H9 (cell line): ENCODE measurements at regions not wholly inside any gene's neighbourhood (a gene's known extent, or its start where the extent isn't known, plus 50 kb on each side); places are given as distances from the start of the nearest gene placed in this dataset.

ENCODE experiments used
- DNase-seq: peaks from one replicate; pipeline ENCODE4 v3.0.0-alpha.2; 2017
- H2AFZ ChIP-seq: one replicate; pipeline ENCODE4 v1.6.1; 2013; ENCODE audit warnings: mild to moderate bottlenecking, low read length, control low read depth, moderate library complexity
- H2AK5ac ChIP-seq: 2 replicates; pipeline ENCODE4 v1.6.1; 2013; ENCODE audit warnings: low read length, control low read depth, mixed read lengths; ENCODE audit not compliant: insufficient read length
- H2BK120ac ChIP-seq: one replicate; pipeline ENCODE4 v1.6.1; 2013; ENCODE audit warnings: low read depth, mild to moderate bottlenecking, low read length, control low read depth, inconsistent platforms; ENCODE audit not compliant: poor library complexity, severe bottlenecking
- H2BK12ac ChIP-seq: 2 replicates; pipeline ENCODE4 v1.6.1; 2013; ENCODE audit warnings: low read length, control low read depth, mixed read lengths, low read depth; ENCODE audit not compliant: insufficient read length
- H2BK15ac ChIP-seq: 2 replicates; pipeline ENCODE4 v1.6.1; 2013; ENCODE audit warnings: low read depth, low read length, control low read depth
- H2BK20ac ChIP-seq: one replicate; pipeline ENCODE4 v1.6.1; 2013; ENCODE audit warnings: low read depth, mild to moderate bottlenecking, low read length, control low read depth, inconsistent platforms; ENCODE audit not compliant: poor library complexity, severe bottlenecking
- H2BK5ac ChIP-seq: 2 replicates; pipeline ENCODE4 v1.6.1; 2013; ENCODE audit warnings: low read length, control low read depth, mixed read lengths; ENCODE audit not compliant: insufficient read length
- H3K14ac ChIP-seq: 2 replicates; pipeline ENCODE4 v1.6.1; 2013; ENCODE audit warnings: low read length, control low read depth; ENCODE audit not compliant: insufficient read depth
- H3K18ac ChIP-seq: 2 replicates; pipeline ENCODE4 v1.6.1; 2013; ENCODE audit warnings: low read depth, mild to moderate bottlenecking, mixed read lengths, low read length, control low read depth; ENCODE audit not compliant: insufficient read length
- H3K23ac ChIP-seq: 2 replicates; pipeline ENCODE4 v1.6.1; 2013; ENCODE audit warnings: low read length, control low read depth, mixed read lengths, low read depth; ENCODE audit not compliant: insufficient read length
- H3K23me2 ChIP-seq: 2 replicates; pipeline ENCODE4 v1.6.1; 2013; ENCODE audit warnings: low read depth, mild to moderate bottlenecking, mixed read lengths, low read length, control low read depth; ENCODE audit not compliant: insufficient read length, poor library complexity, severe bottlenecking
- H3K27ac ChIP-seq: 2 replicates; pipeline ENCODE4 v1.5.1; 2013; ENCODE audit warnings: low read length, control low read depth, mixed read lengths, low read depth; ENCODE audit not compliant: insufficient read length
- H3K27me3 ChIP-seq: 2 replicates; pipeline ENCODE4 v1.6.1; 2013; ENCODE audit warnings: low read length, control low read depth, inconsistent platforms; ENCODE audit not compliant: insufficient read depth
- H3K4ac ChIP-seq: 2 replicates; pipeline ENCODE4 v1.6.1; 2013; ENCODE audit warnings: low read depth, mild to moderate bottlenecking, control low read depth, inconsistent platforms, low read length, moderate library complexity
- H3K4me1 ChIP-seq: 2 replicates; pipeline ENCODE4 v1.6.1; 2013; ENCODE audit warnings: low read length, control low read depth, inconsistent platforms; ENCODE audit not compliant: insufficient read depth
- H3K4me2 ChIP-seq: 2 replicates; pipeline ENCODE4 v1.6.1; 2013; ENCODE audit warnings: low read length, control low read depth, mixed read lengths; ENCODE audit not compliant: insufficient read length, insufficient read depth
- H3K56ac ChIP-seq: 2 replicates; pipeline ENCODE4 v1.6.1; 2013; ENCODE audit warnings: low read depth, mild to moderate bottlenecking, mixed read lengths, low read length, control low read depth; ENCODE audit not compliant: insufficient read length
- H3K79me1 ChIP-seq: 2 replicates; pipeline ENCODE4 v1.6.1; 2013; ENCODE audit warnings: low read depth, mild to moderate bottlenecking, moderate library complexity, low read length, control low read depth, inconsistent platforms; ENCODE audit not compliant: insufficient read depth, poor library complexity, severe bottlenecking
- H3K79me2 ChIP-seq: 2 replicates; pipeline ENCODE4 v1.6.1; 2013; ENCODE audit warnings: low read length, control low read depth, inconsistent platforms; ENCODE audit not compliant: insufficient read depth
- H3K9ac ChIP-seq: 2 replicates; pipeline ENCODE4 v1.6.1; 2013; ENCODE audit warnings: low read length, control low read depth, mixed read lengths; ENCODE audit not compliant: insufficient read length; ENCODE audit errors: extremely low read depth
- H3K9me3 ChIP-seq: one replicate; pipeline ENCODE4 v1.6.1; 2013; ENCODE audit warnings: low read depth, low read length, inconsistent platforms; ENCODE audit not compliant: control insufficient read depth
- H3T11ph ChIP-seq: one replicate; pipeline ENCODE4 v1.6.1; 2013; ENCODE audit warnings: mild to moderate bottlenecking, low read length, control low read depth, inconsistent platforms
- H4K20me1 ChIP-seq: one replicate; pipeline ENCODE4 v1.6.1; 2013; ENCODE audit not compliant: control insufficient read depth, insufficient read length, insufficient read depth
- H4K5ac ChIP-seq: 2 replicates; pipeline ENCODE4 v1.6.1; 2013; ENCODE audit warnings: low read depth, mild to moderate bottlenecking, mixed read lengths, low read length, control low read depth; ENCODE audit not compliant: insufficient read length
- H4K8ac ChIP-seq: replicated peaks from 2 replicates; pipeline ENCODE4 v1.6.1; 2013; ENCODE audit warnings: low read length, control low read depth, mixed read lengths, low read depth; ENCODE audit not compliant: insufficient read length
- H4K91ac ChIP-seq: 2 replicates; pipeline ENCODE4 v1.6.1; 2013; ENCODE audit warnings: low read depth, mild to moderate bottlenecking, moderate library complexity, mixed read lengths, low read length, control low read depth; ENCODE audit not compliant: insufficient read length
- H3K27ac Mint-ChIP-seq, 3 experiments: 2 replicates in 2 of 3; 3 replicates in 1 of 3; pipeline ENCODE4 v1.8.0; 2020 to 2021; ENCODE audit warnings: mixed read lengths in 3 of 3, mild to moderate bottlenecking in 1 of 3, moderate library complexity in 1 of 3
- H3K27me3 Mint-ChIP-seq: 2 replicates; pipeline ENCODE4 v1.8.0; 2021; ENCODE audit warnings: low read depth, mild to moderate bottlenecking, moderate library complexity, mixed read lengths
- H3K36me3 Mint-ChIP-seq, 3 experiments: 2 replicates in 2 of 3; 3 replicates in 1 of 3; pipeline ENCODE4 v1.8.0; 2020 to 2021; ENCODE audit warnings: low read depth in 3 of 3, mixed read lengths in 3 of 3; ENCODE audit not compliant: insufficient read depth in 1 of 3
- H3K4me1 Mint-ChIP-seq, 2 experiments: 2 replicates each; pipeline ENCODE4 v1.8.0; 2020; ENCODE audit warnings: mixed read lengths in 2 of 2
- H3K4me3 Mint-ChIP-seq, 2 experiments: 2 replicates in 1 of 2; 3 replicates in 1 of 2; pipeline ENCODE4 v1.8.0; 2020 to 2021; ENCODE audit warnings: mild to moderate bottlenecking in 2 of 2, mixed read lengths in 2 of 2, moderate library complexity in 1 of 2
- H3K9me3 Mint-ChIP-seq, 2 experiments: 2 replicates in 1 of 2; 3 replicates in 1 of 2; pipeline ENCODE4 v1.8.0; 2020; ENCODE audit warnings: mild to moderate bottlenecking in 2 of 2, mixed read lengths in 2 of 2, moderate library complexity in 1 of 2
- CTCF ChIP-seq: fragments of 200-600 bp; sonication (generic); conservative IDR thresholded peaks from 3 replicates; pipeline ENCODE4 v1.8.0; 2021; ENCODE audit warnings: antibody characterized with exemption, mild to moderate bottlenecking
- WGBS: extraction: QIAGEN DNeasy Blood & Tissue Kit; methylation state at CpG from one replicate; pipeline ENCODE4 v1.1.7; 2013; ENCODE audit warnings: missing lambda C conversion rate, low lambda C conversion rate, mixed read lengths; ENCODE audit not compliant: insufficient read length; ENCODE audit errors: extremely low coverage; 5-methylcytosine and 5-hydroxymethylcytosine counted together

- Histone ChIP-seq H4K91ac (no peak overlapping the region), H3T11ph (no peak overlapping the region), H2BK20ac (no peak overlapping the region), H2AK5ac (no peak overlapping the region), H4K8ac (no peak overlapping the region), H3K79me1 (no peaks in the 10 kb centered on the region), H3K56ac (no peak overlapping the region), H2BK12ac (no peak overlapping the region), H2BK120ac (no peak overlapping the region), H3K18ac (no peak overlapping the region), H4K20me1 (no peaks in the 10 kb centered on the region), H3K4ac (no peak overlapping the region), H2AFZ (no peak overlapping the region), H4K5ac (no peak overlapping the region), H3K14ac (no peak overlapping the region), H2BK15ac (no peak overlapping the region), H3K23ac (no peak overlapping the region), H3K23me2 (no peaks in the 10 kb centered on the region), H3K4me2 (no peak overlapping the region), H3K27me3 (no peaks in the 10 kb centered on the region), H3K79me2 (no peaks in the 10 kb centered on the region), H3K9me3 (no peaks in the 10 kb centered on the region), H3K4me1 (peaks cover 2% of the 10 kb centered on the region; the same call in 1 of the 2 replicates), H3K9ac (no peak overlapping the region), H3K27ac (no peak overlapping the region), H2BK5ac (no peak overlapping the region)
- H3K27me3 Mint-ChIP-seq, result no peaks in the 10 kb centered on the region
- peaks cover 8 to 23% of the 10 kb centered on the region in 2 experiments for H3K4me1 Mint-ChIP-seq
- no CpG with 5 or more reads among the region's 3 CpGs for WGBS
- no peak; the same call in 2 of the 3 replicates for TF ChIP-seq CTCF
- peaks cover 0 to 14% (median 0%) of the 10 kb centered on the region in 3 experiments; a peak in 3 of 7 replicates for H3K36me3 Mint-ChIP-seq
- no peak overlapping the region for H3K4me3 Mint-ChIP-seq
- peak; percentile 55 for DNase-seq
- no peak overlapping the region for H3K27ac Mint-ChIP-seq
- peaks cover 2 to 8% of the 10 kb centered on the region in 2 experiments; a peak in 1 of 5 replicates for H3K9me3 Mint-ChIP-seq
These were observed 86.3 kb downstream of the RSL24D1 start for GRCh38 chr15:55110446-55110845.
